DND-41 (cell line): ENCODE measurements at regions not wholly inside any gene's neighbourhood (a gene's known extent, or its start where the extent isn't known, plus 50 kb on each side); places are given as distances from the start of the nearest gene placed in this dataset.

Experiments used
- ATAC-seq: fragments of 200-7000 bp; cut with Tn5 transposase; 3 replicates; pipeline ENCODE4 v1.9.1; 2021; ENCODE audit warnings: low read depth; ENCODE audit not compliant: insufficient read depth
- DNase-seq: peaks from one replicate; pipeline ENCODE4 v3.0.0-alpha.2; 2020
- H2AFZ ChIP-seq: 2 replicates; pipeline ENCODE4 v1.6.0; 2012; ENCODE audit warnings: low read depth, low read length
- H3K27ac ChIP-seq: 2 replicates; pipeline ENCODE4 v1.5.1; 2012; ENCODE audit warnings: low read length, inconsistent platforms
- H3K27me3 ChIP-seq: fragments of 200-600 bp; sonication (generic); 2 replicates; pipeline ENCODE4 v1.6.0; 2012; ENCODE audit warnings: low read length, mild to moderate bottlenecking, inconsistent platforms; ENCODE audit not compliant: insufficient read depth, poor library complexity
- H3K36me3 ChIP-seq: 2 replicates; pipeline ENCODE4 v1.5.1; 2012; ENCODE audit warnings: low read length, inconsistent platforms; ENCODE audit not compliant: insufficient read depth
- H3K4me1 ChIP-seq: 2 replicates; pipeline ENCODE4 v1.5.1; 2012; ENCODE audit warnings: mild to moderate bottlenecking, low read length; ENCODE audit not compliant: insufficient read depth
- H3K4me2 ChIP-seq: 2 replicates; pipeline ENCODE4 v1.6.0; 2012; ENCODE audit warnings: mild to moderate bottlenecking, moderate library complexity, low read length, inconsistent platforms; ENCODE audit not compliant: insufficient read depth
- H3K4me3 ChIP-seq, 2 experiments: fragments of 200-600 bp in 1 of 2; shearing (Covaris generic) in 1 of 2; 2 replicates each; pipeline ENCODE4 v1.5.1; 2012 to 2016; ENCODE audit warnings: inconsistent platforms in 2 of 2, low read length in 2 of 2, mild to moderate bottlenecking in 2 of 2, low read depth in 1 of 2, moderate library complexity in 1 of 2
- H3K79me2 ChIP-seq: 2 replicates; pipeline ENCODE4 v1.6.0; 2012; ENCODE audit warnings: low read length, inconsistent platforms; ENCODE audit not compliant: insufficient read depth
- H3K9ac ChIP-seq: 2 replicates; pipeline ENCODE4 v1.6.0; 2012; ENCODE audit warnings: low read depth, mild to moderate bottlenecking, inconsistent platforms, low read length, moderate library complexity
- H3K9me3 ChIP-seq: 2 replicates; pipeline ENCODE4 v1.5.1; 2012; ENCODE audit warnings: low read length, moderate library complexity, mild to moderate bottlenecking, inconsistent platforms; ENCODE audit not compliant: insufficient read depth, severe bottlenecking
- H4K20me1 ChIP-seq: 2 replicates; pipeline ENCODE4 v1.6.0; 2012; ENCODE audit warnings: low read length; ENCODE audit not compliant: insufficient read depth
- CTCF ChIP-seq: IDR thresholded peaks from 2 replicates; pipeline ENCODE4 v1.5.1; 2012; ENCODE audit warnings: borderline replicate concordance, low read length, moderate library complexity, mild to moderate bottlenecking; ENCODE audit not compliant: poor library complexity, severe bottlenecking; ENCODE audit errors: extremely low read depth
- EZH2 ChIP-seq: IDR thresholded peaks from 3 replicates; pipeline ENCODE4 v1.6.1; 2012; ENCODE audit warnings: borderline replicate concordance, low read depth, mild to moderate bottlenecking, moderate library complexity, low read length, inconsistent platforms; ENCODE audit not compliant: severe bottlenecking

GRCh38 chr14:49364752-49365117 is 221.4 kb downstream of the RPS29 start:
- TF ChIP-seq EZH2 (no peak), CTCF (no peak)

GRCh38 chr14:49363821-49364751 is 222.1 kb downstream of the RPS29 start:
- H3K79me2 ChIP-seq, result no peaks in the 10 kb centered on the region
- H3K27me3 ChIP-seq, result peaks cover 3% of the 10 kb centered on the region

More at GRCh38 chr14:49364752-49365117, 221.4 kb downstream of the RPS29 start:
- no peak overlapping the region for H3K27ac ChIP-seq
- no peaks in the 10 kb centered on the region for H3K9me3 ChIP-seq
- H2AFZ ChIP-seq, result no peak overlapping the region
- ATAC-seq (no peak), DNase-seq (no peak)
- H3K27me3 ChIP-seq, result peaks cover 3% of the 10 kb centered on the region
- H3K4me1 ChIP-seq, result no peaks in the 10 kb centered on the region
- H3K4me2 ChIP-seq, result no peak overlapping the region
- H3K9ac ChIP-seq, result no peak overlapping the region
- H3K79me2 ChIP-seq, result no peaks in the 10 kb centered on the region
- H3K36me3 ChIP-seq, result no peaks in the 10 kb centered on the region
- no peaks in the 10 kb centered on the region for H4K20me1 ChIP-seq
- H3K4me3 ChIP-seq, result no peak overlapping the region

GRCh38 chr14:49362916-49363315 is 223.3 kb downstream of the RPS29 start:
- no peak for TF ChIP-seq CTCF
- TF ChIP-seq EZH2, result no peak
- Histone ChIP-seq H3K4me2 (no peak overlapping the region), H4K20me1 (no peaks in the 10 kb centered on the region), H3K9me3 (no peaks in the 10 kb centered on the region), H3K36me3 (no peaks in the 10 kb centered on the region), H3K4me3 (no peak overlapping the region), H3K27me3 (peaks cover 3% of the 10 kb centered on the region), H3K4me1 (no peaks in the 10 kb centered on the region), H3K79me2 (no peaks in the 10 kb centered on the region), H3K9ac (no peak overlapping the region), H2AFZ (no peak overlapping the region), H3K27ac (no peak overlapping the region)
- DNase-seq, result no peak
- ATAC-seq, result no peak

More at GRCh38 chr14:49363821-49364751, 222.1 kb downstream of the RPS29 start:
- TF ChIP-seq CTCF (no peak), EZH2 (no peak)
- ATAC-seq, result peak; percentile 37; the same call in 1 of the 3 replicates
- Histone ChIP-seq H3K9ac (no peak overlapping the region), H3K36me3 (no peaks in the 10 kb centered on the region), H3K4me2 (no peak overlapping the region), H2AFZ (no peak overlapping the region), H3K27ac (no peak overlapping the region), H4K20me1 (no peaks in the 10 kb centered on the region), H3K4me1 (no peaks in the 10 kb centered on the region), H3K4me3 (no peak overlapping the region), H3K9me3 (no peaks in the 10 kb centered on the region)
- DNase-seq, result no peak
